HG02623 (cell line): ENCODE measurements at regions not wholly inside any gene's neighbourhood (a gene's known extent, or its start where the extent isn't known, plus 50 kb on each side); places are given as distances from the start of the nearest gene placed in this dataset.
A peak's percentile ranks its signal among the peaks of the same experiment; 100 is the strongest.

Experiments
- ATAC-seq: cut with Tn5 transposase; IDR thresholded peaks from one replicate; pipeline ENCODE4 v1.9.1; 2021; ENCODE audit warnings: moderate library complexity; ENCODE audit not compliant: unreplicated experiment

DNA sequence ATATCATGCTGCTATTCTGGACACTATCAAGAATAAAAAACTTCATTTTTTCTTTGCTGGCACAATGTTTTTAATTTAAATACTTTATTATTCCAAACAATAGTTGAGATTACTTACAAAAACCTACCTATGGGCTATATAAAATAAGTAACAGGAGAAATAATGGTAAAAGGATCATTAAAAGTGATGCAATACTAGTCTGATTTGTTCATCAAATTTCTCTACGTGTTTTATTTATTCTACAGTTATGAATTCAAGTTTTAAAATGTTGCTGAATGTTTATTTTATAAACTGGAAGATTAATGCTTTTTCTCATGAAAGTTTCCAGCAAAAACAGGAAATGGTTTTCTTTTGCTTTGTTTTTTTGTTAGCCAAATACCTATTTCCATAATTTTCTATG lies 662.4 kb upstream of the BRINP3 start:
- no peak for ATAC-seq

DNA sequence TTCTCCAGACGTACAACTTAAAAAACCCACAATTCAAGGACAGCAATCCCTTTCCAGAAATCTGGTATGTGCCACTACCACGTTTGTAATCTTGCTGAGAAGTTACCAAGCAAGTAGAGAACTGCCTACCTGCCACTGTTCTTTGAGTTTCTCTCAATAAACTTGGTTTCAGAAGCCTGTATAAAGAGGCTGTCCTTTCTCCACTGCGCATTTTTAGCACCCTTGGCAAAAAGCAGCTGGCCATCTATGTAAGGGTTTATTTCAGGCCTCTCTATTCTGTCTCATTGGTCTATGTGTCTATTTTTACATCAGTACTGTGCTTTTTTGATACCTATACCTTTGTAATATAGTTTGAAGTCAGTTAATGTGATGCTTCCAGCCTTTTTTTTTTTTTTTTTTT lies 665.1 kb upstream of the BRINP3 start:
- ATAC-seq = no peak

DNA sequence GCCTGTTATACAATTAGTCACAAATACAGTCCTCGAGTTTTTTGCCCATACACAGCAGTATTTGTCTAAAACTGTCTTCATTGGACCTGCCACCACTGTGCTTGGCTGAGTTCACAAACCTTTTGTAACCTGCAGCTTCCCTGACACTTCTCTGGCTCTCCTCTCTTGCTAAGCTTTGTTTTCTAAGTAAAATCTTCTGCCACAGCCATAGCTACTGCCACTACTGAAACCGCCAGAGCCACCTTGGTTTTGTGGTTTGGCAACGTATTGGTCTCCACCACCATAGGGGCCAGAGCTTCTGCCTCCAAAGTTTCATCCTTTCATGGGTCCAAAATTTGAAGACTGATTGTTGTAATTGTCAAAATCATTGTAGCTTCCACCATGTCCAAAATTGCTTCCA lies 668.2 kb upstream of the BRINP3 start:
- no peak for ATAC-seq

DNA sequence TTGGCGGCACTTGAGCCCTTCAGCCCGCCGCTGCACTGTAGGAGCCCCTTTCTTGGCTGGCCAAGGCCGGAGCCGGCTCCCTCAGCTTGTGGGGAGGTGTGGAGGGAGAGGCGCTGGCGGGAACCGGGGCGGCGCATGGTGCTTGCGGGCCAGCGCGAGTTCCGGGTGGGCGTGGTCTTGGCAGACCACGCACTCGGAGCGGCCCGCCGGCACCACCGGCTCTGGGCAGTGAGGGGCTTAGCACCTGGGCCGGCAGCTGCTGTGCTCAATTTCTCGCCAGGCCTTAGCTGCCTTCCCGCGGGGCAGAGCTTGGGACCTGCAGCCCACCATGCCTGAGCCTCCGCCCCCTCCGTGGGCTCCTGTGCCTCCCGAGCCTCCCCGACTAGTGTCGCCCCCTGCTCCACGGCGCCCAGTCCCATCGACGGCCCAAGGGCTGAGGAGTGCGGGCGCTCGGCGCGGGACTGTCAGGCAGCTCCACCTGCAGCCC lies 673.7 kb upstream of the BRINP3 start:
- no peak for ATAC-seq

DNA sequence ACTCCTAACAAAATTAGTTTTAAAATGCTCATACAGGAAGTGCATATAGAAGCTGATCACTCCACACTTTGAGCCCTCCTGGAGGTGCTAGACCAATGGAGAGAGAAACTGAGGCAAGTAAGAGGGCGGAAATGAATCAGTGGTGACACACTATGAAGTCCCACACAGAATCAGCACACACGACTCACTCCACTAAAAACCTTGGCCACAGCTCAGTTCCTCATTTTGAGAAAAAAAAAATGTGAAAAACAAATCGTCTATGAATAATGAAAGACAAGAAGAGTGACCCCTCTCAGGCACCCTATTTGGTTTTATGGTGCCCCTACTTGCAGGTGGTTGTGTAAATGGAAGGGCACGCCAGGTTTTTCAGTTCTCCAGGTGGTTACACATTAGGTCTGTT lies 675.1 kb upstream of the BRINP3 start:
- ATAC-seq = no peak

DNA sequence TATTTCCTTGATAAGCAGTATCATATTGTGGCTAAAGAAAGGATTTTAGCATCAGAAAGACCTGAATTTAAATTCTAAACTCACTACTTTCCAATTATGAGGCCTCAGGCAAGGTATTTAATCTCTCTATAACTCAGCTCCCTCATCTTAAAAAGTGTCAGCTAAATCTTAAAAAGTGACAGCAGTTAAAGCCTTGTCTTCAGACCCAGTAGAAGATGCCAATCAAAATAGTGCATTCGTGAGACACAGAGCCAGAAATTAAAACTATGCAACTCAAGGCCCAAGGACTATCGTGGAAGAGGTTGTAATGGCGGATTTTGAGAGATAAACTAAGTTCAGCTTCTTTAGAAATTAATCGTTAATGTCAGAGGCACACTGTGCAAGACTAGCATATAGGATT lies 677.5 kb upstream of the BRINP3 start:
- ATAC-seq = no peak

DNA sequence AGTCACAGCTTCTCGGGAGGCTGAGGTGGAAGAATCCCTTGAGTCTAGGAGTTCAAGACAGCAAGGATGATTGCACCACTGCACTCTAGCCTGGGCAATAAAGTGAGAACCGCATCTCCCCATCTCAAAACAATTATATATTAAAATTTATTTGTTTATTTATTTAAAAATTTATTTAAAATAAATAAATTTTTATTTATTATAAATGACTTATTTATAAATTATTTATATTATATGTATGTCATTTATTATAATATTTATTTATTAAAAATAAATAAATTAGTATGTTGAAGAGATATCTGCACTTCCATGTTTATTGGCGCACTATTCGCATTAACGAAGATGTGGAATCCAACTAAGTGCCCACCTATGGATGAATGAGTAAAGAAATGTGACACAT lies 683.2 kb upstream of the BRINP3 start:
- ATAC-seq = no peak

DNA sequence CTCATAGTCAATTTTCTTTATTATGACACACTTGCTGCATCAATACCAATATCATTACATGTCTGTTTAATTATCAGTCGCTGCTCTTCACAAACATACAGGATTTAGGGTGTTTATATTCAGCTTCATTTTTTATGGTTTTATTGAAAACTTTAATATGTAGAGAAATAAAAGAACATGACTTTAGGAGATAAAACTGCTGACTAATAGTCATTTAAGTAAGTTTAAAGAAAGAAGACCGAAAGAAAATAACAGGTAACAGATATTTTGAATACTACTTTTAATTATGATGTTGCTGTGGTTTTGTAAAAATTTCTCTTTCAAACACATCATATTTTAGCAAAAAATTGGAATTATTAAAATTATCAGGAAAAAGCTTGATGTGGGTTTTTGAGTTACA lies 685.1 kb upstream of the BRINP3 start:
- no peak for ATAC-seq

DNA sequence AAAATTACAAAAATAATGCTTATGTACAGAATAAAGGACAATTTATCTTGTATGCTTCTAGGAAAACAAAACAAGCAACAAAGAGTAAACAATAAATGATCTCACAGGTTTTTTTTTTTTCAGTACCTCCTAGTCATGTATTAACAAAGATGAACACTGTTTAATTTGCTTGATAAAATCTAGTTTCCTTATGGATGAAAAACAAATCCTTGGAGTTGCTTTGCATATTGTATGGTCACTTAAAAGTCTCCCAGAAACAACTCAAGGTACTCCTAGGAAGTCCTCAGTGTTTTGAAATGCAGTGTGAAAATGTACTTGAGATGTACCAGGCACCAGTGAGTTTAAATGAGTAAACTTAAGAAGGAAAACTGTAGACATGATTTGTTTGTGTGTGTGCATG lies 686.0 kb upstream of the BRINP3 start:
- ATAC-seq = no peak

DNA sequence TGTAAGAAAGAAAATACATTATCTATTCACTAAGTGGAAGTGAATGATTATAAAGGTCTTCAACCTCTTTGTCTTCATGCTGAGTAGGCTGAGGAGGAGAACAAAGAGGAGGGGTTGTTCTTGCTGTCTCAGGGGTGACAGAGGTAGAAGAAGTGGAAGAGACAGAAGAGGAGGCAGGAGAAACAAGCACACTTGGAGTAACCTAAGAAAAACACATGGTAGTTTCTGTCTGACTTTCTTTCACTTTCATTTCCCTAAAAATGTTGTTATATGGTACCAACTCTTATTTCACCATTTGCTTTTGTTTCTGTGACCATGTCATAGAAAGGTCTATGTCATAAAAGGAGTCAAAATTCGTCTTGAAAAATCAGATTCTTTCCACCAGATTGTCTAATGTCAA lies 696.6 kb upstream of the BRINP3 start:
- ATAC-seq = peak; percentile 100

DNA sequence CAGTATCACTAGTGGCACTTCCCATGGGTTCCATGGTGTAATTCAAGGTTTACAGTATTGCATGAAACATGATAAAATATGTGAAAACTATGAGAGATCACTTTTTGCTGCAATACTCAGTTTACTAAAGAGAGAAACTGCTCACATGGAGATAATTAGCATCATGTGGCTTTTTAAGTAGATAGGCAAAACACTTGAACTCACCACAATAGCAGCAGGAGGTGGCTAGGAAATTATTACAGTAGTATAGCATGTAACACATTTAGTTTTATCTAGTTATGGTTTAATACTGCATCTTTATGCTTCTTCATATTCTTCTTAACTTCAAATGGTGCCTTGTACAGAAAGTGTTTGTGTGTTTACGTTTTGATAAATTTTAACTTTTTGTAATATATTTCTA lies 698.5 kb upstream of the BRINP3 start:
- no peak for ATAC-seq

DNA sequence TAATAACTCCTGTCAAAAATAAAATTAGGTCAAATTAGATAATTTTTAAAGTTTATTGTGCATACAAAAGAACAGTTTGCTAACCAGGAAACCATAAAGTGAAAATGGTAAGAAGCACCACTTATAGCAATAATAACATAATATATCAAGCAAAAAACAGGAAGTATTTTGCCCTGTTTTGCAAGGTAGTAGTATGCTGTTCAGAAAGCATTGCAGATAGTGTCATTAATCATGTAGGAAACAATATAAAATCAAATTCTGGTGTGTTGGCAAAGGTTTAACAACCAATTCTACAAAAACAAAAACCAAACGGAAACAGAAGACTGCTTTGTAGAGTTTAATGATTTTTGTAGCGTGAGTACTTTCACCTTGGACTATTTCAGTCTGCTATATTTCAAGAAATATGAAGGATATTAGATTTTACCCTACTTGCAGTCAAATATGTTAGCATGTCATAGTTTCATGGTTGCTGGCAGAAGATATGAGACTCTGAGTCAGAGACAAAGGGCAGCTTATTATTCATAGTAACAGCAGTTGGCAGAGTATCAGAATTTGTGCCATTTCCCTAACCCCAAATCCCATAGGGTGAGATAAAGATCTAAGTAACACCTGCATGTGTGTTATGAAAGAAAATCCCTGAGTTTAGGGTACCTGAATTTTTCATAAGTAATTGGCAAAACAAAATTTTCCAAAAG lies 729.0 kb upstream of the BRINP3 start:
- no peak for ATAC-seq

DNA sequence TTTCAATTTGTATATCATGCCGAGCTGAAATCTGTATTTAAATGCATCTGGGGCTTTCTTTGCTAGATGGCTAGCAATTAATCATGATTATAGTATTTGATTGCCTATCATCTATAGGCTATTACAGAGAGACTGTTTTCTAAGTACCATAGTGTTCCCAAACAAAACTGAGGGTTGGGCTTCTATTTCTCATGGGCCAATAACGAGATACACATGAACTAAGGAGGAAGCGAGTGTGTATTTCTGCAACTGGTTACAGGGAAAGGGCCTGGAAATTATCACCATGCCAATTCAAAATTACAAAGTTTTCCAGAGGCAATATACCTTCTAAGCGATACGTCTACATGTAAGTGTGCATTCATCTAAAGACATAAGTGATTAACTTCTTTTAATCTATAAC lies 744.5 kb upstream of the BRINP3 start:
- ATAC-seq = no peak

DNA sequence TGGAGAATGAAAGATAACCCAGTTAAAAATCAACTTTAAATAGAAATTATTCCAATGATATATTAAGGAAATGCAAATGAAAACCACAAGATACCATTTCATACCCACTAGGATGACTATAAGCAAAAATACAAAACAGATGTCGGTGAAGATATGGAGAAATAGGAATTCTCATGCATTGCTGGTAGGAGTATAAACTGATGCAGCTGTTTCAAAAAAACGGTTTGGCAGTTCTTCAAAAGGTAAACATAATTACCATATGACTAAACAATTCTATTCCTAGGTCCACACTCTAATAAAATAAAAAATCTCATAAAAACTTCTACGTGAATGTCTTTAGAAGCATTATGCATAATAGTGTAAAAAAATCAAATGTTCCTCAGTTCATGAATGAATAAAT lies 763.3 kb upstream of the BRINP3 start:
- ATAC-seq = no peak

DNA sequence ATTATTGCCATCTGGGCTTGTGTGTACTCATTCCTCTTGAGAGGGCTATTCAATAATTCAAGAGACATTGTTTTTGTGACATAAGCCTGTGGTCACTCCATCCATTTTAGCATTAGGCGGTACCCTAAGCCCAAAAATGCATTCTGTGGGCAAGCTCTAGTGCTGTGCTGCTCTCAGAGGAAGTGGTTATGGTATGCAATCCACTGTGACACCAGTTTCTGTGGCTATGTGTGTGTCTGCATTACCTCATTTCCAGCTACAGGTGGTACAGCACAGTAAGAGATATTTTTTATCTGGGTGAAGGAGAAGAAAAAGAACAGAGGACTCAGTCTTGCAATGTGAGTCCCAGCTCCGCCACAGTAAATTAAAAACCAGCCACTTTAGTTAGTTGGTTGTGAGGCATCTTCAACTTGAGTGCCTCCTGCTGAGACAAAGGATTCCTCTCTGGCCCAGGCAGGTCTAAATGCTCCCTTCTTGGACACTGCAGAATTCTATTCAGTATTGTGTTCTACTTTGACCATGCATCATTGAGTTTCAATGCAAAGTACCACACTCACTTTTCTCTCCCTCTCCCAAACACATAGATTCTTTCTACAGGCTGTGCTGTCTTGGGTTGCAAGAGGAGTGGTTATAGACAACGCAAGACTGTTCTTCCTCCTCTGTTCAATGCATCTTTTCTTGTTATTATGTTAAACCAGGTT lies 777.8 kb upstream of the BRINP3 start:
- ATAC-seq = no peak

DNA sequence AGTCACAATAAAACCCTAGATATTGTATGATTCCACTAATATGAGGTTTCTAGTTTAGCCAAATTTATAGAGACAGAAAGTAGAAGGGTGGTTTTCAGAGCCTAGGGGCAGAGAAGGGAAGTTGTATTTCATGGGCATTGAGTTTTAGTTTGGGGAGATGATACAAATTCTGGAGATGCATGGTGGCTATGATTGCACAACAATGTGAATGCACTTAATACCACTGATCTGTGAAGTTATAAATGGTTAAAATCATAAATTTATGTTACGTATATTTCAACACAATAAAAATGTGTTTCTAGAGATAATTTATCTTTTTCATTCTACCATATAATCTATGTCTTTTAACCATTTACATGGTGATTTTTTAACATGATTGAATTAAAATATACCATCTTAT lies 779.3 kb upstream of the BRINP3 start:
- no peak for ATAC-seq

DNA sequence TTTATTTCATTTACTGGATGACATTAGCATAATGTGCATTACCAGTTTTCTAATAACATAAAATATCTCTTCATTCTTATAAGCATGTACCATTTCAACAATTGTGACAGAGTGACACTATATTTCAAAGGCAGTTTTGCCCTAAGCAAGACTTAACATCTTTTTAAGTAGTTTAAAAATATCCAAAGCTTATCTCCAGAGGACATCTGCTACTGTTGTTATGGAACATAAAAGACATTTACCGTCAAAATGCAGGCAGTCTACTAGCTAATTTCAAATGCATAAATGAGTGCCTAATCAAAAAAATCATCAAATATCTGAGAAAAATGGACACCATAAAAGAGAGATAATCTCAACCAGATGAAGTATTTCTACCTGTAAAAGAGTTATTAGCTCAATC lies 782.4 kb upstream of the BRINP3 start:
- no peak for ATAC-seq

DNA sequence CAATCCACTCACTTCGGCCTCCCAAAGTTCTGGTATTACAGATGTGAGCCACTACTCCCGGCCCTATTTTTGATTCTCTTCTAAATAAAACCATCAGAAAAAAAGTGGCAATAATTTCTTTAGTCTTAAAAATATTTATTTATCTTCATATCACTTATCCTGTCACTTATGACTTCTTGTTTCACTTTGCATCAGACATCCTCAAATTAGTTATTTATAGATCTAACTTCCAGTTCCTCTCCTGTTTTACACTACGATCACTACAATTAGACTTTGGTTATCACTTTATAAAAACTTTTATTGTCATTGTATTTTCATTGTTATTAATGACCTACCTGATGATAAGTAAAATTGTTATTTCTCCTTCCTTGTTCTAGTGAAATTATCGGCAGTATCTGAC lies 783.4 kb upstream of the BRINP3 start:
- no peak for ATAC-seq

DNA sequence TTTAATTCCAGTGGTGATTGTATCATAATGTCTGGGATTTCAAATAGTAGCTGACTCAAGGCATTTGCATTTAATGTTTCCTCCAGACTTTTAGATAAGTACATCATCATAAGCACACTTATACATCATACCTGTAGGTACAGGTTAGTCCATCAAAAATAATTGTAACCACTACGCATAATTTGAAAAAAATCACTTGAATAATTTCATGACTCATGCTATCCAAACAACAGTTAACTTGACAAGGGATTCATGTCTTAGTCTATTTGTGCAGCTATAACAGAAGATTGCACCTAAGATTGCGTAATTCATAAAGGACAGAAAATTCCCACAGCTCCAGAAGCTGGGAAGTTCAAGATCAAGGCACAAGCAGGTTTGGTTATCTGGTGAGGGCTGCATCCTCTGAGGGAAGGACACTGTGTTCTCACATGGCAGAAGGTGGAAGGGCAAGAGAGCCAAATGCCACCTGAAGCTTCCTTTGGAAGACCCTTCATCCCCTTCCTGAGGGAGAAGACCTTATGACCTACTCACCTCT lies 801.7 kb upstream of the BRINP3 start:
- ATAC-seq = no peak

DNA sequence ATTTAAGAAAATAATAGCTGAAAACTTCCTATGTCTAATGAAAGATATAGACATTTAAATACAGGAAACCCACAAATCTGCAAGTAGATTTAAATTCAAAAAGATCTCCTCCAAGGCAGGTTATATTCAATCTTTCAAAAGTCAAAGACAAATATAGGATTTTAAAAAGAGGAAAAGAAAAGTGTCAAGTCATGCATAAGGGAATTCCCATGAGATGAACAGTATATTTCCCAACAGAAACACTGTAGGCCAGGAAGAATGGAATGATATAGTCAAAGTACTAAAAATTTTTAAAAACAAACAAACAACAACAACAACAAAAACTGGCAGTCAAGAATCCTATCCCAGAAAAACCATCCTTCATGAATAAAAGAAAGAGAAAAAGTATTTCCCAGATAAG lies 806.5 kb upstream of the BRINP3 start:
- no peak for ATAC-seq

DNA sequence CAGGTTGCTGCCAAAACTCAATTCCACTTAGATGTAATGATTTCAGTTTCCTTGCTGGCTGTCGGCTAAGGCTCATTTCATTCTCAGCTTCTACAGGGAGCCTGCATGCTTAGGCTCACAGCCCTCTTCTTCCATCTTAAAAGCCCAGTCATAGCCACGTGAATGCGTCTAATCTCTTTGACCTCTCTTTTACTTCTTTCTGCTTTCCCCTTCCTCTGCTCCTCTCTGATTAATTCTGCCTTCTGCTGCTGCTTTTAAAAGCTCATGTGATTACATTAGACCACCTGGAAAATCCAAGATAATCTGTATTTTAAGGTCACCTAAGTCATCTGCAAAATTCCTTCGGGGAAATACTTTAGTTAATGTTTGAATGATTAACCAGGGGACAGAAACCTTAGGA lies 812.8 kb upstream of the BRINP3 start:
- ATAC-seq = no peak

DNA sequence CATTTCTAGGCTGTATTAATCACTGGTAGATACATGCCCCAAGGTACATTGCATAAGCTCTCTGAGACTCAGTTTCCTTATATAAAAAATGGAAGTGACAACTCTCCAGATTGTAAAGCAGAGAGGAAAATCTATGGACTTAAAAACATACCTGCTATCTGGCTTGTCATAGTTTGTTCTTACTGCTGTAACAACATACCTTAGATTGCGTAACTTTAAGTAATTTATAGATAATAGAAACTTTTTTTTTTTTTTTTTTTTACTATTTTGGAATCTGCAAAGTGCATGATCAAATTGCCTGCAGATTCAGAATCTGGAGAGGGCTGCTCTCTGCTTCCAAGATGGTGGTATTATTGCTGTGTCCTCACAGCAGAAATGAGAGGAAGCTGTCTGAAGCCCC lies 827.7 kb upstream of the BRINP3 start:
- ATAC-seq = no peak

DNA sequence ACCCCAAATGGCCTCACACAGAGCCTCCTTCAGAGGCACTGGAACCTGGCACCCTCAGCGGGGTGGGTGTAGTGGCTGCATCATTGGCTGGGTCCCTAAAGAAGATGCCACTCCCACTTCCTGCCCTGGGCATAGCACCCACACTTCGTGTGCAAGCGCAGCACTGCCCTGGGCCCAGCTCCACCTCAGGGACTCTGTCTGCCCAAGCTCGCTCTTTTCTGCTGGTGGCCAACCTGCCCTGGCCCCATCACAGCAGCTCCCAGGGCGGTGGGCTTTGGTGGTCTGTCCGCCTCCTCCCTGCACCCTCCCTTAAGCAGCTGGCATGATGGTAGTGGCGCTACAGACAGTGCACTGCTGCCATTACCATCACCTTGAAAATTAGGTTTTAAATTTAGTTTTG lies 829.3 kb upstream of the BRINP3 start:
- no peak for ATAC-seq
